NB4 (cell line): ENCODE measurements at regions not wholly inside any gene's neighbourhood (a gene's known extent, or its start where the extent isn't known, plus 50 kb on each side); places are given as distances from the start of the nearest gene placed in this dataset.

Experiments used
- DNase-seq: peaks from one replicate; pipeline ENCODE4 v3.0.0; 2010; ENCODE audit warnings: low read depth
- H3K4me3 ChIP-seq: one replicate; pipeline ENCODE4 v1.5.1; 2011; ENCODE audit warnings: mild to moderate bottlenecking, low read depth, low read length, moderate library complexity
- CTCF ChIP-seq: IDR thresholded peaks from one replicate; pipeline ENCODE4 v1.5.1; 2012; ENCODE audit warnings: low read depth, low read length
- MAX ChIP-seq: IDR thresholded peaks from 2 replicates; pipeline ENCODE4 v1.6.1; 2011; ENCODE audit warnings: low read depth, low read length
- MYC ChIP-seq: IDR thresholded peaks from 2 replicates; pipeline ENCODE4 v1.6.1; 2011; ENCODE audit warnings: low read depth, low read length
- POLR2A ChIP-seq: IDR thresholded peaks from 2 replicates; pipeline ENCODE4 v1.6.1; 2011; ENCODE audit warnings: mild to moderate bottlenecking; ENCODE audit not compliant: insufficient read length; ENCODE audit errors: extremely low read depth

- DNase-seq, result no peak
- TF ChIP-seq MYC, result no peak
- no peak for TF ChIP-seq MAX
- no peak for TF ChIP-seq POLR2A
- TF ChIP-seq CTCF, result no peak
- H3K4me3 ChIP-seq, result no peak overlapping the region
Measured at GRCh38 chr5:152884006-152884405, 478.9 kb upstream of the NMUR2 start.

GRCh38 chr5:152900332-152900731 is 495.3 kb upstream of the NMUR2 start:
- no peak for DNase-seq
- H3K4me3 ChIP-seq, result no peak overlapping the region
- no peak for TF ChIP-seq POLR2A
- no peak for TF ChIP-seq MAX
- TF ChIP-seq MYC, result no peak
- no peak for TF ChIP-seq CTCF

GRCh38 chr5:152901754-152902153 is 496.7 kb upstream of the NMUR2 start:
- DNase-seq, result no peak
- H3K4me3 ChIP-seq, result no peak overlapping the region
- TF ChIP-seq MAX (no peak), POLR2A (no peak), MYC (no peak), CTCF (no peak)

- no peak overlapping the region for H3K4me3 ChIP-seq
- TF ChIP-seq MAX, result no peak
- no peak for DNase-seq
Measured at GRCh38 chr5:152905286-152905685, 500.2 kb upstream of the NMUR2 start.

GRCh38 chr5:152907488-152908245 is 502.6 kb upstream of the NMUR2 start:
- DNase-seq, result no peak
- H3K4me3 ChIP-seq, result no peak overlapping the region
- TF ChIP-seq MYC (no peak), POLR2A (no peak)

- no peak overlapping the region for H3K4me3 ChIP-seq
- DNase-seq, result no peak
- no peak for TF ChIP-seq MYC
Measured at GRCh38 chr5:152912924-152913323, 507.8 kb upstream of the NMUR2 start.

- H3K4me3 ChIP-seq, result no peak overlapping the region
- TF ChIP-seq MYC (no peak), MAX (no peak), CTCF (no peak), POLR2A (no peak)
- no peak for DNase-seq
Measured at GRCh38 chr5:152932621-152933020, 527.5 kb upstream of the NMUR2 start.
